Upper lobe of left lung (tissue), 6 donors: ENCODE measurements at regions not wholly inside any gene's neighbourhood (a gene's known extent, or its start where the extent isn't known, plus 50 kb on each side); places are given as distances from the start of the nearest gene placed in this dataset.

ENCODE experiments used
- ATAC-seq, 2 donors: fragments of 200-7000 bp; cut with Tn5 transposase; one replicate each; pipeline ENCODE4 v1.9.1; 2022; ENCODE audit warnings: mild to moderate bottlenecking in 2 of 2, moderate library complexity in 2 of 2; ENCODE audit not compliant: low FRiP score in 2 of 2
- DNase-seq, 2 donors: peaks; one replicate each; pipeline ENCODE4 v3.0.0-alpha.2; 2019 to 2020
- H3K27ac ChIP-seq, 4 donors: fragments of 200-600 bp; sonication (generic); one replicate each; pipeline ENCODE4 v1.5.1; 2016 to 2019
- H3K27me3 ChIP-seq, 4 donors: fragments of 200-600 bp; sonication (generic); one replicate each; pipeline ENCODE4 v1.5.1; 2017 to 2019
- H3K36me3 ChIP-seq, 4 donors: fragments of 200-600 bp; sonication (generic); one replicate each; pipeline ENCODE4 v1.5.1; 2016 to 2019
- H3K4me1 ChIP-seq, 4 donors: fragments of 200-600 bp; sonication (generic); one replicate each; pipeline ENCODE4 v1.5.1; 2018 to 2019
- H3K4me3 ChIP-seq, 4 donors: fragments of 200-600 bp; sonication (generic); one replicate each; pipeline ENCODE4 v1.5.1; 2017 to 2019; ENCODE audit warnings: mild to moderate bottlenecking in 2 of 4, moderate library complexity in 1 of 4
- H3K9me3 ChIP-seq, 4 donors: fragments of 200-600 bp; sonication (generic); one replicate each; pipeline ENCODE4 v1.5.1; 2018 to 2019
- CTCF ChIP-seq, 6 experiments: fragments of 450-650 bp in 4 of 6; fragments of 200-600 bp in 2 of 6; sonication (generic) in 2 of 6; IDR thresholded peaks; one replicate each; pipeline ENCODE4 v1.5.1; 2016 to 2019; ENCODE audit warnings: antibody characterized with exemption in 6 of 6
- EP300 ChIP-seq, 4 donors: sonication (generic); formaldehyde crosslinking; IDR thresholded peaks; one replicate each; pipeline ENCODE4 v1.5.1; 2017; ENCODE audit warnings: antibody characterized with exemption in 4 of 4, control low read depth in 2 of 4
- POLR2A ChIP-seq, 4 donors: fragments of 450-650 bp; IDR thresholded peaks; one replicate each; pipeline ENCODE4 v1.5.1; 2016 to 2017; ENCODE audit warnings: antibody characterized with exemption in 4 of 4, mild to moderate bottlenecking in 2 of 4
- POLR2AphosphoS5 ChIP-seq, 2 donors: sonication (generic); formaldehyde crosslinking; IDR thresholded peaks; one replicate each; pipeline ENCODE4 v1.5.1; 2017; ENCODE audit warnings: antibody characterized with exemption in 2 of 2
- WGBS, 2 donors: methylation state at CpG; one replicate each; pipeline ENCODE4 v1.1.5; 2017 to 2018; 5-methylcytosine and 5-hydroxymethylcytosine counted together
- donor health status: DM: no; HTN: no; CAD: no; lungs with moderate emphysema.
- donor health status: DM: no; HTN: yes; CAD: no; lungs with severe emphysema.

GRCh38 chr13:73194310-73194709, 135.5 kb downstream of the KLF5 start:
- Histone ChIP-seq H3K27ac (peak overlapping the region in 1 of 4 donors; percentile 43), H3K36me3 (no peaks in the 10 kb centered on the region), H3K9me3 (no peaks in the 10 kb centered on the region), H3K4me1 (peaks cover 0 to 5% (median 0%) of the 10 kb centered on the region in 4 donors), H3K27me3 (no peaks in the 10 kb centered on the region), H3K4me3 (no peak overlapping the region)
- DNase-seq (no peak), ATAC-seq (no peak)
- 44 to 57% methylated on average over 4 of the region's 4 CpGs for WGBS, 2 donors
- TF ChIP-seq CTCF (IDR thresholded peaks at IDR 0.05), result no peak
- no peak for TF ChIP-seq EP300 (IDR thresholded peaks at IDR 0.05)
- TF ChIP-seq POLR2A (IDR thresholded peaks at IDR 0.05), result no peak
- TF ChIP-seq POLR2AphosphoS5 (IDR thresholded peaks at IDR 0.05), result no peak

GRCh38 chr13:73193554-73193953, 134.7 kb downstream of the KLF5 start:
- Histone ChIP-seq H3K27ac (no peak overlapping the region), H3K36me3 (no peaks in the 10 kb centered on the region), H3K27me3 (no peaks in the 10 kb centered on the region), H3K4me3 (no peak overlapping the region), H3K9me3 (no peaks in the 10 kb centered on the region), H3K4me1 (peaks cover 0 to 5% (median 0%) of the 10 kb centered on the region in 4 donors)
- DNase-seq (no peak), ATAC-seq (no peak)
- TF ChIP-seq EP300 (IDR thresholded peaks at IDR 0.05) (peak in 1 of 4 donors; percentile 22), POLR2A (IDR thresholded peaks at IDR 0.05) (no peak)
- WGBS, 2 donors, result 81 to 91% methylated on average over 1 of the region's 1 CpG

GRCh38 chr13:73190477-73190876, 131.7 kb downstream of the KLF5 start:
- Histone ChIP-seq H3K4me1 (peaks cover 0 to 5% (median 0%) of the 10 kb centered on the region in 4 donors), H3K4me3 (no peak overlapping the region), H3K9me3 (no peaks in the 10 kb centered on the region), H3K27me3 (no peaks in the 10 kb centered on the region), H3K36me3 (no peaks in the 10 kb centered on the region), H3K27ac (no peak overlapping the region)
- ATAC-seq (no peak), DNase-seq (no peak)
- TF ChIP-seq CTCF (IDR thresholded peaks at IDR 0.05), result no peak
- no peak for TF ChIP-seq EP300 (IDR thresholded peaks at IDR 0.05)
- no peak for TF ChIP-seq POLR2A (IDR thresholded peaks at IDR 0.05)
- TF ChIP-seq POLR2AphosphoS5 (IDR thresholded peaks at IDR 0.05), result no peak
- WGBS, 2 donors, result 61 to 67% methylated on average over 5 of the region's 5 CpGs

- ATAC-seq (no peak), DNase-seq (no peak)
- Histone ChIP-seq H3K27ac (no peak overlapping the region), H3K36me3 (no peaks in the 10 kb centered on the region), H3K9me3 (no peaks in the 10 kb centered on the region), H3K4me1 (peaks cover 0 to 5% (median 0%) of the 10 kb centered on the region in 4 donors), H3K27me3 (no peaks in the 10 kb centered on the region), H3K4me3 (no peak overlapping the region)
- 77 to 81% methylated on average over 8 of the region's 8 CpGs for WGBS, 2 donors
- TF ChIP-seq POLR2AphosphoS5 (IDR thresholded peaks at IDR 0.05) (no peak), CTCF (IDR thresholded peaks at IDR 0.05) (no peak), POLR2A (IDR thresholded peaks at IDR 0.05) (no peak), EP300 (IDR thresholded peaks at IDR 0.05) (no peak)
Observed at GRCh38 chr13:73189776-73190175, 131.0 kb downstream of the KLF5 start.

GRCh38 chr13:73189362-73189761, 130.6 kb downstream of the KLF5 start:
- H3K4me1 ChIP-seq, result peaks cover 0 to 5% (median 0%) of the 10 kb centered on the region in 4 donors
- H3K27me3 ChIP-seq, result no peaks in the 10 kb centered on the region
- no peaks in the 10 kb centered on the region for H3K36me3 ChIP-seq
- TF ChIP-seq EP300 (IDR thresholded peaks at IDR 0.05) (no peak), POLR2A (IDR thresholded peaks at IDR 0.05) (no peak), POLR2AphosphoS5 (IDR thresholded peaks at IDR 0.05) (no peak), CTCF (IDR thresholded peaks at IDR 0.05) (no peak)
- no peak overlapping the region for H3K27ac ChIP-seq
- no peaks in the 10 kb centered on the region for H3K9me3 ChIP-seq
- no peak overlapping the region for H3K4me3 ChIP-seq
- DNase-seq (no peak), ATAC-seq (no peak)
- 47 to 72% methylated on average over 2 of the region's 2 CpGs for WGBS, 2 donors
